Ectodermal cell (in vitro differentiated cells): ENCODE measurements at regions not wholly inside any gene's neighbourhood (a gene's known extent, or its start where the extent isn't known, plus 50 kb on each side); places are given as distances from the start of the nearest gene placed in this dataset.

ENCODE experiments used
- H3K27ac ChIP-seq: 2 replicates; pipeline ENCODE4 v1.7.0; 2013; ENCODE audit warnings: mild to moderate bottlenecking, low read depth, low read length; ENCODE audit not compliant: insufficient read depth, poor library complexity, severe bottlenecking
- H3K27me3 ChIP-seq: 2 replicates; pipeline ENCODE4 v1.7.0; 2013; ENCODE audit warnings: mild to moderate bottlenecking, low read length; ENCODE audit not compliant: insufficient read depth, control insufficient read depth, poor library complexity, severe bottlenecking
- H3K36me3 ChIP-seq: one replicate; pipeline ENCODE4 v1.7.0; 2013; ENCODE audit warnings: low read length; ENCODE audit not compliant: control insufficient read depth, insufficient read depth
- H3K4me1 ChIP-seq: one replicate; pipeline ENCODE4 v1.7.0; 2013; ENCODE audit warnings: low read length; ENCODE audit not compliant: control insufficient read depth, insufficient read depth
- H3K4me3 ChIP-seq: 2 replicates; pipeline ENCODE4 v1.7.0; 2013; ENCODE audit warnings: low read depth, low read length, control low read depth; ENCODE audit not compliant: insufficient read depth
- H3K9me3 ChIP-seq: 2 replicates; pipeline ENCODE4 v1.7.0; 2013; ENCODE audit warnings: mild to moderate bottlenecking, low read length, moderate library complexity; ENCODE audit not compliant: control insufficient read depth
- WGBS, 2 experiments: methylation state at CpG; one replicate each; pipeline ENCODE4 v1.1.7; 2013; ENCODE audit warnings: missing lambda C conversion rate in 2 of 2; 5-methylcytosine and 5-hydroxymethylcytosine counted together

DNA sequence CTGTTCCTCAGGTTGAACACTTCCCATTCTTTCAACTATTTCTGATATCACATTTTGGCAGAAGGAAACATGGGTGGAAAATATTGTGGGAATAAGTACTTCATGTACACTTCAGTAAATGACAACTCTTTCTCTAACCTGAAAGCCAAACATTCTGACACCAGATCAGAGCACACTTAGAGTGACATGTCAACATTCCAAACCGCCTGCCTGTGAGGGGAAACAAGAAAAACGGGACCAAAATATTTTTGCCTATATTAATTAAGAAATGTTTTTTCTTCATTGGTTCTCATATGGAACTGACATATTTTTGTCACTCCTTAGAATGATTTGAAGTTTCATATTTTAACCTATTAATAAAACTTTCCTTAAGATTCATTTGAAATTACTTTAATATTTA lies 483.1 kb downstream of the MAFB start:
- H3K27me3 ChIP-seq: no peaks in the 10 kb centered on the region
- H3K36me3 ChIP-seq: no peaks in the 10 kb centered on the region
- no peak overlapping the region for H3K4me3 ChIP-seq
- 100% methylated on average over 2 of the region's 2 CpGs; no CpG with 5 or more reads in 1 of the 2 experiments for WGBS, 2 experiments
- no peaks in the 10 kb centered on the region for H3K9me3 ChIP-seq
- no peaks in the 10 kb centered on the region for H3K4me1 ChIP-seq
- no peak overlapping the region for H3K27ac ChIP-seq

DNA sequence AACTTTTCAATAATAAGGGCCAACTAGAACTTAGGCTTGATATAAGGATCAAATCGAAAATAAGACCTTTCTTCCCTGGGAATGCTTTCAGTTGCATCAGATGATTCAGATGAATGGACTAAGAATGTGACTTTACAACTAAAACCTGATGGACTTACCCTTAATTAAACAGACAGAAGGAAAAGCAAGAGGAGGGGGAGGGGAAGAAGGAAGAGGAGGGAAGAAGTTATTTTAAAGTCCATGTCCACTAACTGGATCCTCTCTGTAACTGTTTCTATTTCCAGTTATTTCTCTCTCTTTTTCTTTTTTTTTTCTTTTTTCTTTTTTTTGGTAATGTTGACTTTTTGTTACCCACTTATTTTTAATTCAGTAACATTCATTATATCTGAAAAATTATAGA lies 486.0 kb downstream of the MAFB start:
- Histone ChIP-seq H3K27me3 (no peaks in the 10 kb centered on the region), H3K4me3 (no peak overlapping the region), H3K27ac (no peak overlapping the region), H3K9me3 (no peaks in the 10 kb centered on the region), H3K4me1 (no peaks in the 10 kb centered on the region), H3K36me3 (no peaks in the 10 kb centered on the region)
- WGBS, 2 experiments: 95 to 100% methylated on average over 1 of the region's 1 CpG

DNA sequence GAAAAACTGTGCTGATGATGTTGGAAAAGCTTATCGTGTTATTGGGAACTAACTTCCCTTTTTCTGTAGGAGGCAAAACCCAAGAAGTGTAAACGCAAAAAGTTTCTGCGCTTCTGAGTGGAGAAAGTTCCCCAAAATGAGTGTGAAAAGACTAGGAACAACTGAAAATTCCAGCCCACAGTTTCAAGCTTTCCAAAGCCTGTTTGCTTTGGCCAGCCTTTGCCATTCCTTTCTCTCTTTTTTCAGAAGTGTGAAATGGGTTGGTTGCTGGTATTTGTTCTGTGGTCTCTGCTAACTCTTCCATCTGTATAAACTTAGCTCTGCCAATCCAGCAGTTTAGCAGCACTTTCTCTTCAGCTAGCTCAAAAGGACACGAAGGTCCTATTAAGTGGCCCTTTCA lies 491.3 kb downstream of the MAFB start:
- no peak overlapping the region for H3K4me3 ChIP-seq

DNA sequence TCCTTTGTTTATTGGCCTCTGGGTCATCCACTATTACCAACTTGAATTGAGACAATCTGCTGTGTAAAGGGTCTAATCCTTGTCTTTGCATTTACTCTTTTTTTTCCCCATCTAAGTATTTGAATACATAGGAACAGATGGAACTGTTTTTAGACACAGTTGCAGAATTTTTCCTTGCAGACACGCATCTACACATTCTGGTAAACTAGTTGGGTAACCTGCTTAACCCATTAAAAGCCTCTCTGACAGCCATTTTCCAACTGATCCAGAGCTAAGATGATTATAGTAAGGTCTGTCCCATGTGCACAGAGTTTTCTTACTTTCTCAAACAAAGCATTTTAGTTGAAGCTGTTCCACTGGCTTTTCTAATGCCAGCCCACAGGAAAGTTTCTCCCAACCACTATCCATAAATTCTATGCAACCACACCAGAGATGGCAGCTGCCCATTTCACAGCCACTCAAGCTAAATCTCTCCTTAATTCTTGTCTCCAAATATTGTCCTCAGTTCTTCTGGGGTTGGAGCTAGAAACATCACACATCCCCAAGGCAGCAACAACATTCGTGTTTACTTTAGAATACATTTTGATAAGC lies 492.1 kb downstream of the MAFB start:
- Histone ChIP-seq H3K27ac (no peak overlapping the region), H3K36me3 (no peaks in the 10 kb centered on the region), H3K9me3 (no peaks in the 10 kb centered on the region), H3K27me3 (no peaks in the 10 kb centered on the region), H3K4me1 (no peaks in the 10 kb centered on the region), H3K4me3 (no peak overlapping the region)
- WGBS, 2 experiments: 79 to 92% methylated on average over 2 of the region's 2 CpGs

More for the DNA sequence above, 491.3 kb downstream of the MAFB start:
- Histone ChIP-seq H3K27me3 (no peaks in the 10 kb centered on the region), H3K9me3 (no peaks in the 10 kb centered on the region), H3K36me3 (no peaks in the 10 kb centered on the region), H3K27ac (no peak overlapping the region), H3K4me1 (no peaks in the 10 kb centered on the region)
- 84 to 88% methylated on average over 4 of the region's 4 CpGs for WGBS, 2 experiments

DNA sequence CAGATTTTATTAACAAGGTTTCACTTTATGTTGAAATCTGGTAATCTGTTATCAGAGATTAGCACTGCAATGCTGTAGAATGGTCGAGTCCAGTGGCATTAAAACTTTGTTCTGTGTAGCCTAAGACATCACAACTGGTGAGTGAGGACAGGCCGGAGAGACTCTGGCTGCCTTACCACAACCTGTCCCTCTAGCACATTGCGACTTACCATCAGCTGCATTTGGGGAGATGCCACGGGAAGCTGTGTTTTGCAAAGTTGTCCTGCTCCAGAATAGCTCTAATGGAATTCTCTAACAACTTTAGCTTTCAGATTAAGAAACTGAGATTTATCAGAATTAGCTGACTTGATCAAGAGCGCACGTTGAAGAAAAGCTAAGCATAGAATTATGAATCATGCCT lies 493.3 kb downstream of the MAFB start:
- Histone ChIP-seq H3K36me3 (no peaks in the 10 kb centered on the region), H3K27me3 (no peaks in the 10 kb centered on the region), H3K9me3 (no peaks in the 10 kb centered on the region), H3K27ac (no peak overlapping the region), H3K4me3 (no peak overlapping the region), H3K4me1 (no peaks in the 10 kb centered on the region)
- 95 to 96% methylated on average over 6 of the region's 6 CpGs for WGBS, 2 experiments

DNA sequence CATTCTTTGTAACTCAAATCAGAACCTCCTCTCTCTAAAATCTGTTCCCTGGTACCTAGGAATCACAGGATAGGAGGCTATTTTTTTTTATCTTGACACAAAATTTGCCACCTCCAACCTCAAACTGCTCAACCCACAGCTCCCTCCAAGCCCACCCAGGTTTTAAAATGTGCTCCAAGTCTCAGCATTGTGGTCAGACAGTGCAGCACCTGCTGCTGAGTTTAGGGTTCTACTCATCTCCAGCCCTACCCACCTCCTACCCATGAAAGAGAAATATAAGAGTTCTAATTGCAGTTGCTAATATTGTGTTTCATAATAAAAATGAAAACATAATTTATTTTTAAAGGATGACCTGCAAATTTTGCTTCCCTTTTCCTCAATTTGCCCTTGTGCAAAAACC lies 496.5 kb downstream of the MAFB start:
- H3K27me3 ChIP-seq: no peaks in the 10 kb centered on the region
- H3K9me3 ChIP-seq: no peaks in the 10 kb centered on the region
- no peak overlapping the region for H3K27ac ChIP-seq
- H3K36me3 ChIP-seq: no peaks in the 10 kb centered on the region
- no peaks in the 10 kb centered on the region for H3K4me1 ChIP-seq
- H3K4me3 ChIP-seq: no peak overlapping the region

DNA sequence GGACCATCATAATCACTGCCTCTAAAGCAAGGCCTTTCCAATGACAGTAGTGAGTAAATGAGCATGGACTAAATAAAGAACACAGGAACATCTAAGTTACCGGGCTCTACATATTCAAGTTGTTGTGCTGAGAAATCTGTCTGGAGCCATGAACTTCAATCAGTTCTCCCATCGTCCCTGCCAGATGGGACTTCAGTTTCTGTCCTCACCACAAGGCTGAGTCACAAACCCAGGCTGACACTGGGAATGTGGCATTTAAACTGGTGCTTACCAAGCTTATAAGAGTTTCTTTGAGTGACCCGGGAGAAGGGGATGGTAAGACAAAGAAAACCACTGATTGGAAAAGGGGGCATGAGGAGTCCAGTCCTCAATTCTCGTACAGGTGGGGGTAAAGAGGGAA lies 497.0 kb downstream of the MAFB start:
- no peak overlapping the region for H3K4me3 ChIP-seq
- WGBS, 2 experiments: 91 to 92% methylated on average over 4 of the region's 4 CpGs
- H3K9me3 ChIP-seq: no peaks in the 10 kb centered on the region
- H3K4me1 ChIP-seq: no peaks in the 10 kb centered on the region
- H3K27me3 ChIP-seq: no peaks in the 10 kb centered on the region
- no peak overlapping the region for H3K27ac ChIP-seq
- H3K36me3 ChIP-seq: no peaks in the 10 kb centered on the region

DNA sequence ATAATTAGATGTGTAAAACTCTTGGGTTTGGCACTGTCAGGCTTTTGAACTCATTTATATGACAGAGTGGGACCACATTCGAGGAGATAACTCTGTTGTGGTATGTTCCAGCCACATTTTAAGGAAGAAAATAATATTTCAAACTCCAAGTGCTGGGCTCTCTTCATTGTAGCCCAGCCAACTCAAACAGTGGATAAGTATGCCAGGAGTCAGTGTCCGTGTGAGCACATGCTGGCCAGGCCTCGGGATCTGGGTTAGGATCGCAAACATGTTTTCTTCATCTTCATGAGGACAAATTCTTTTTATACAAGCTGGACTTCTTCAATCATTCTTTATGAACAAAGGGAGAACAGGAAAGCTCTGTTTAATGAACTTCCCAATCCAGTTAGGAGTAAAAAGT lies 497.5 kb downstream of the MAFB start:
- 92 to 95% methylated on average over 4 of the region's 4 CpGs for WGBS, 2 experiments

DNA sequence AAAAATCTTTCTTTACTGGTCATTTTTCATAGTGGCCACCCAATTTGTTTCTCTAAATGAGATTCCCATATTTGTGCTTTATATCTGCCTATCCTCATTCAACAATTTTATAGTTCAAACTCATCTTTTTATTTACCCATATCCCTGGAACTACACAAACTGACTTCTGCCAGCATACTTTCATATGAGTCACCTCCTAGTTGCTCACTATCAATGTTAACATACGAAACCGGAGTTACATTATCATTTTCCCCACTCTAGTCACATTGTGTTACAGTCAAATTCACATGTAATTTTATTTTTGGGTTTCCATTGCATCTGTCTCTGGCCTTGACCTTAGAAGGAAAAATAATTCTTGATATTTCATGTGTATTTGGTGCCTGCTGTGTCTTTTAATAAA lies 499.4 kb downstream of the MAFB start:
- Histone ChIP-seq H3K36me3 (no peaks in the 10 kb centered on the region), H3K27me3 (no peaks in the 10 kb centered on the region), H3K9me3 (no peaks in the 10 kb centered on the region), H3K4me3 (no peak overlapping the region), H3K4me1 (no peaks in the 10 kb centered on the region), H3K27ac (no peak overlapping the region)
- 96 to 97% methylated on average over 2 of the region's 2 CpGs for WGBS, 2 experiments

More for the DNA sequence above, 497.5 kb downstream of the MAFB start:
- no peaks in the 10 kb centered on the region for H3K9me3 ChIP-seq
- no peak overlapping the region for H3K27ac ChIP-seq
- H3K27me3 ChIP-seq: no peaks in the 10 kb centered on the region
- H3K4me1 ChIP-seq: no peaks in the 10 kb centered on the region
- H3K4me3 ChIP-seq: no peak overlapping the region
- H3K36me3 ChIP-seq: no peaks in the 10 kb centered on the region

DNA sequence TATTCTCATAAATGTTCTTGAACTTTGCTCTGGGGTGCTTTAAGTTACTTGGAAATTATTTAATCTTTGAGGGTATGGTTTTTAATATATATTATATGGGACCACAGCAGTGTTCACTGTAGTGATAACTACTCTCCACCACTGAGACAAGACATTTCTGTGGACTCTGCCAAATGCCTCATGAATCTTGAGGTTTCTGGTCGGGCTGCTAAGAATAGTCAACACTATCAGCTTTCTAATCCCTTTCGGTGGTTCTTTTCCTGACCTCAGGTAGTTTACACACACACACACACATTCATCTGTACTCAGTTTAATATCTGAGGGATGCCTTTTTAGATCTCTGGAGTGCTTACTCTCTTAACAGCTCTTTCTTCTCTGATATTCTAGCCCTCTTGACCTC lies 500.7 kb downstream of the MAFB start:
- Histone ChIP-seq H3K4me3 (no peak overlapping the region), H3K36me3 (no peaks in the 10 kb centered on the region), H3K27ac (no peak overlapping the region), H3K4me1 (no peaks in the 10 kb centered on the region), H3K9me3 (no peaks in the 10 kb centered on the region), H3K27me3 (no peaks in the 10 kb centered on the region)
- 88 to 89% methylated on average over 2 of the region's 2 CpGs for WGBS, 2 experiments

DNA sequence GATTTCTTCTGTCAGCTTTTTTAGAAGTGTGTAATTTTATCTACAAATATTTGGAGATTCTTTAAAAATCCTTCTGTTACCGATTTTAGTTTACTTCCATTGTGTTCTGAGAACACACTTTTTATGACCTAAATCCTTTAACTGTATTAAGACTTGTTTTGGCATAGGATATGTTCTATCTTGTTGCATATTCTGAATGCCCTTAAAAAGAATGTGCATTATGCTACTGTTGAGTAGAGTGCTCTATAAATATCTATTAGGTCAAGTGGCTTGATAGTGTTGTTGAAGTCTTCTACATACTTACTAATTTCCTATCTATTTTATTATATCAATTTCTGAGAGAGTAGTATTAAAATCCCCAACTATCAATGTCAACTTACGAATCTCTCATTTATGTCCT lies 502.2 kb downstream of the MAFB start:
- 100% methylated on average over 1 of the region's 2 CpGs; no CpG with 5 or more reads in 1 of the 2 experiments for WGBS, 2 experiments
- no peak overlapping the region for H3K4me3 ChIP-seq
- H3K27me3 ChIP-seq: no peaks in the 10 kb centered on the region

More for the DNA sequence above, 502.2 kb downstream of the MAFB start:
- H3K36me3 ChIP-seq: no peaks in the 10 kb centered on the region
- no peaks in the 10 kb centered on the region for H3K9me3 ChIP-seq
- no peak overlapping the region for H3K27ac ChIP-seq
- no peaks in the 10 kb centered on the region for H3K4me1 ChIP-seq
